Gastrocnemius medialis (tissue), 4 donors: ENCODE measurements at regions not wholly inside any gene's neighbourhood (a gene's known extent, or its start where the extent isn't known, plus 50 kb on each side); places are given as distances from the start of the nearest gene placed in this dataset.

ENCODE experiments used
- POLR2A ChIP-seq, 2 donors: fragments of 450-650 bp; IDR thresholded peaks; one replicate each; pipeline ENCODE4 v1.6.1; 2017; ENCODE audit warnings: antibody characterized with exemption in 2 of 2, mild to moderate bottlenecking in 2 of 2, moderate library complexity in 2 of 2
- TF ChIP-seq, protein P1 (sequence below), 5 experiments: fragments of 450-650 bp in 3 of 5; fragments of 200-600 bp in 2 of 5; sonication (generic) in 2 of 5; IDR thresholded peaks in 4 of 5; conservative IDR thresholded peaks in 1 of 5; 1 replicate in 4 of 5; 2 replicates in 1 of 5; pipeline ENCODE4 v1.5.1; 2016 to 2019; ENCODE audit warnings: antibody characterized with exemption in 5 of 5, mild to moderate bottlenecking in 3 of 5, moderate library complexity in 3 of 5

GRCh38 chr2:81976998-81977397 lies 1672.4 kb upstream of the LRRTM1 start:
- no peak for TF ChIP-seq POLR2A (IDR thresholded peaks at IDR 0.05)
- TF ChIP-seq, protein P1, sequence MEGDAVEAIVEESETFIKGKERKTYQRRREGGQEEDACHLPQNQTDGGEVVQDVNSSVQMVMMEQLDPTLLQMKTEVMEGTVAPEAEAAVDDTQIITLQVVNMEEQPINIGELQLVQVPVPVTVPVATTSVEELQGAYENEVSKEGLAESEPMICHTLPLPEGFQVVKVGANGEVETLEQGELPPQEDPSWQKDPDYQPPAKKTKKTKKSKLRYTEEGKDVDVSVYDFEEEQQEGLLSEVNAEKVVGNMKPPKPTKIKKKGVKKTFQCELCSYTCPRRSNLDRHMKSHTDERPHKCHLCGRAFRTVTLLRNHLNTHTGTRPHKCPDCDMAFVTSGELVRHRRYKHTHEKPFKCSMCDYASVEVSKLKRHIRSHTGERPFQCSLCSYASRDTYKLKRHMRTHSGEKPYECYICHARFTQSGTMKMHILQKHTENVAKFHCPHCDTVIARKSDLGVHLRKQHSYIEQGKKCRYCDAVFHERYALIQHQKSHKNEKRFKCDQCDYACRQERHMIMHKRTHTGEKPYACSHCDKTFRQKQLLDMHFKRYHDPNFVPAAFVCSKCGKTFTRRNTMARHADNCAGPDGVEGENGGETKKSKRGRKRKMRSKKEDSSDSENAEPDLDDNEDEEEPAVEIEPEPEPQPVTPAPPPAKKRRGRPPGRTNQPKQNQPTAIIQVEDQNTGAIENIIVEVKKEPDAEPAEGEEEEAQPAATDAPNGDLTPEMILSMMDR (IDR thresholded peaks at IDR 0.05 in 4 of 5, conservative IDR thresholded peaks at IDR 0.05 in 1 of 5), result no peak
